HG03520 (cell line): ENCODE measurements at regions not wholly inside any gene's neighbourhood (a gene's known extent, or its start where the extent isn't known, plus 50 kb on each side); places are given as distances from the start of the nearest gene placed in this dataset.

Experiments used
- ATAC-seq: cut with Tn5 transposase; IDR thresholded peaks from one replicate; pipeline ENCODE4 v1.9.1; 2021; ENCODE audit warnings: mild to moderate bottlenecking, moderate library complexity; ENCODE audit not compliant: unreplicated experiment

DNA sequence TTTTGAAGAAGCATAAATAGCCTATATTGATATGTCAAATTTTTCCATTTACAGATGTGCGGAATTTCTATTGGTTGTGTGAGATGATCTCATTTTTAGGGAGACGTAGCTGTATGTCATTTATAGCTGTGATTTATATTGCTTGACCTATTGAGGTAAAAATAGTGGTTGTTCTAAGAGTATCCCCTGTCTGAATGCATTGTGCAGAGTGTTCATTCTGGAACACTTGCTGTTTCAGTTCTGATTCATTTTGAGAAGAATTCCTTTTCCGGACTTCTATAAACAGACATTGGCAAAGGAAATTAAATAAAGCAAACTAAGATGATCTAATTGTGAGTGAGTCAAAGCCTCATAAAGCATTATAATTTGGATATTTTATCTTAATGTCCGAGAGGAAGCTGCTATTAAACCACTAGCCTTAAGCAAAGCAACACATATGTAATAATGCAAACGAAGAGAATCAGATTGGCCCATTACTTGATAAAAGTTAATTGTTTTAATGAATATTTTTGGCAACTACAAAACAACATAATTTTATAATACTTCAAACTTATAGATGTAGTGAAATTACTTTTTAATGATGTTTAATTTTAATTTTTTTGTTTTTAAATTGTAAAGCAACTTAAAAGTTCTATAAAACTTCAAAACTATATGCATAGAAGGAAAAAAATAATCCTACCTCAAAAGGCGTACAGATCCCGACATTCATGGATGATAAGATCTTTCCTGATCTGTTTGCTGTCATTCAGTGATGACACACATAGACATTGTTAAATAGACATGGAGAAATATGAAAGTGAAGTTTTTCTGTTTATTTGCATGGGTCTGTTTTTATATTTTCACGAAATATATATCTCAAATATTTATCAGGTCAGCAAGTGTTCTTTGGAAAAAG is 942.6 kb upstream of the SLC10A2 start:
- no peak for ATAC-seq

DNA sequence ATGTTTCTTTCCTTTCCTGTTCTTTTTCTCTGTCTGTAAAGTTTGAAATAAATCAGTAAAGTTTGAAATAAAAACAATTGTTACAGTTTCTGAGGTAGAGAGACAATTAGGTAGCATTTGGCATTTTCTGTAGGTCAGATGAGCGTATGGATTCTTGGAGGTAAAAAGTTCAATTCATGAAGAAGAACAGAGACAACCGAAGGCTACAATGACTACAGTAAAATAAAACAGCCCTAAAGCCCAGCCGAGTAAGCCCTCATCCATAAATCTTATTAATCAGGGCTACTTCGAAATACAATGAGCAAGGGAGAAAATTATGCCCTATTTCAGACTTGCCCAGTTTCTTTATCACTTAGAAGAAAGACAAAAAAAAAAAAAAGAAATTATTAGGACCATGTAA is 941.9 kb upstream of the SLC10A2 start:
- no peak for ATAC-seq

DNA sequence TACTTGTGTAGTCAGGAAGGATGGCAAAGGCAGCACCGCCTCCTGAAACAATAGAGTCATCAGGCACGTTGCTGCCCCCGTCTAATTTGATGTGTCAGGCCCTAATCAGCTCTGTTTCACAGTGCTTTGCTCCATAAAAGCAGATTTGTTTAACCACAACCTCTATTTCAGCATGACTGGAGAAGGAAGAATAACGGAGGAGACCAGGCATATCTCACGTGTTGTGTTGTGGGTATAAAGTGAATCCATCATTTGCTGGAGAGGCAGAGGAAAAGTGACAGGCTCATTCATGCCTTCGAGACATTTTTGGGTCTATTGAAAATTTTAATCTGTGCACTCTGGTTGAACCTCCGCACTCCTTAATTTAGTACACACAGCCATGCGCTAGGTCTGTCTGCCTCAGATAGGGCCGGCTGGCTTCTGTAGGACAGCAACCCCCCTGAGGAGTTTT is 940.4 kb upstream of the SLC10A2 start:
- no peak for ATAC-seq

DNA sequence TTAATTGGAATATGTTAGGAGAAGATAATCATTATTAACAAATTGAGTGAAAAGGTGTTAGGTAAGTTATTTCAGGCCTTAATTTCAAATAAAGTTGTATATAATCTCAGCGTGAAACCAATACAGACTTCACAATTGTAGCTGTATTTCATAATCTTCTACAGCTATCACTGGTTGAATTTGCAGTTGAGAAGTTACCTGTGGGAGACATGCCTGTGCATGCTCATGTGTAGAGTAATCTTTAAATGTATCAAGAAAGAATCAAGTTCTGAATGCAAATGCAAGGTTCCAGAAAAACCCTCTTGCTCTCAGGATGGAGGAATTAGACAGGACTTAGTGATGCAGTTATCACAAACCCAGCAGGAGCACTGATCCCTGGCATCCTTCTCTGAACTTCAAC is 938.4 kb upstream of the SLC10A2 start:
- no peak for ATAC-seq

DNA sequence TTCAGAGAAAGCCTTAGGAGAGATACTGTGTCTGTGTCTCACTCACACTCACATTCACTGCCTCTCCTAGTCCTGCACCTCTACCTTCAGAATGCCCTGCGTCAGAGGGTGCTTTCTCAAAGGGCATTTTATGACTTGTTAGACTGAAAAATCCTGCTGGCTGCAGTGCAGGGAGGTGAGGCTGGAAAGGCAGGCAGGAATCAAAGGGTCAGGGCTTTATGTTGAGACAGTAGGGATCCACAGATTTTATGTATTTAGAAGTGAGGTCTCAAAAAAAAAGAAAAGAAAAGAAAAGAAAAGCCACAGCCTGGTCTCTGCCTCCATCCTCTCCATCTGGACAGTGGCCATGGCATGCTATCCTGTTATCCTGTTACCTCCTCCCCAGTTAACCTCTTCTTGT is 936.0 kb upstream of the SLC10A2 start:
- ATAC-seq, result no peak

DNA sequence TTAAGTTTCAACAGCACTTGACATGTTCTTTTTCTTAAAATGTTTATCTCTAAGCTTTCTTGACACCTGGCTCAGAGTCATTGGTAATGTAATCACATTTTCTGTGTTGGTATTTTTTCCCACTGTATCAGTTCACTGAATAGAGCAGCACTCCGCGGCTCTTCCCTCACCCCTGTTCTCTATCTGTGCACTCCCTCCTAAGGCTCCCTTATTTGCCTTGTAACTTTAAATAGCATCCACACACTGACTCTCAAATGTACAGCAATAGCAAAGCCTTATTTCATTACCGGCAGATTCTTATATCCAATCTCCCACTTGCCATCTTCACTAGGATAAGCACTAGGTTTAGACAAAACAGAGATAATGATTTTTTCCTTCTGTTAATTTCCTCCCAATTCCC is 935.5 kb upstream of the SLC10A2 start:
- ATAC-seq, result no peak

DNA sequence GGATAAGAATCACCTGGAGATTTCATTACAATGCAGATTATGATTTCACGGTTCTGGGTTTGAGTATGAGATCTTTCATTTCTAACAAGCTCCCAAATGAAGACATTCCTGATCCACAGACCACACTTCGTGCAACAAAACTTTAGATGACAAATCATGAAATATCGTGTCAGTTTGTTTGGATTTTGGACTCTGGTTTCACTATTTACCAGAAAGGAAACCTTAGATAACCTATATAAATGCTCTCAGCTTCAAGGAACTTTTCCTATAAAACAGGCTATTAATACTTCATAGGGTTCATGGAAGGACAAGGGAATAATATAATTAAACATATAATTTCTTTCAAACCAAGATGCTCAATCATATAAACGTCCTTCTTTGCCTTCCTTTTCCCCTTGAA is 930.5 kb upstream of the SLC10A2 start:
- no peak for ATAC-seq

DNA sequence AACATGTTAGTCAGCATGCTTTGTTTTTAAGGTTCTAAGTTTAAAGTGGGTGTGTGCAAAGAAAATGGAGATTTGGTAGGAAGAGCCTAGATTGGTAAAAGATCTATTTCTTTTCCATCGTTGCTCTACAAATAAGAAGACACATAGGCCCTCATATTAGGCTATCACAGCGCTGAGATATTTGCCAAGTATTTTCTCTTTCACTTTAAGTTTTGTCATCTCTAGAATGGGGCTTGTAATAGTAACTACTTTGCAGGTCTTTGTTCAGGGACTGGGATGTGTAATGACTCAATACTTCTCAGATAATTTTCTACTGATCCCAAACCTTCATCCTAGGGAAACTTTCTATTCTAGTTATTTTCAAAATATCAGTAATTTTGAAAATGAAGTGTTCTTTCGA is 917.7 kb upstream of the SLC10A2 start:
- ATAC-seq, result no peak

DNA sequence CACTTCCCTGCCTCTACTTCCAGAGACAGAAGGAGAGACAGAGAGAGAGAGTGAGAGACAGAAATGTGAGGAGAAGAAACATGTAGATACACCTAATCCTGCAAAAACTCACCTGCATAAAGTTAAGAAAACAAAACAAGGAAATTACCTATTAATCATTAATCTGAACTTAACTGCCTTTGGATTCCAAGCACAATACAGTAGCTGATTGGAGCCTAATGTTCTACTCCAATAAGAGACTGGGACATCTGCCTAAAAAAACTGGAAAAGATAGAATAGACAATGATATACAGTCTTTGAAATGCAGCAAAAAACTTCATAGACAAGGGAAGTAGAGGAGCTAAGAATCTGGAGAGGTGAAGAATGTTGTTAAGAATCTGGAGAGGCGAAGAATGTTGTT is 910.2 kb upstream of the SLC10A2 start:
- ATAC-seq, result no peak

DNA sequence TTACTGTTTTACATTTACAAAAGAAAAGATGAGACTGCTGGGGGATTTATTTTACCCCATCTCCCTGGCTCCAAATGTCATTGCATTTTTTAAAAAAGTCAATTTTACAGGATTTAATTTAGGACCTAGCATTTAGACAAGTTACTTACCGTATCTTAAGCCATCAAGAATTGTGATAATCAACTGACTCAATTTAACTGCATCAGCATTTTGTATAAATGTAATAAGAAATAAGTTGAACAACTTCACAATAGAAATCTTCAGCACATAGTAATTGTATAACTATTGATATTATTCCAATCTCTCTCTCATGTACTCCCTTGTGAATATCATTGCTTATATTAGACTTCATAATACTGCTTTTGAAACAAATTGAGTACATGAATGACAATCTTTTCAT is 907.5 kb upstream of the SLC10A2 start:
- ATAC-seq, result no peak

DNA sequence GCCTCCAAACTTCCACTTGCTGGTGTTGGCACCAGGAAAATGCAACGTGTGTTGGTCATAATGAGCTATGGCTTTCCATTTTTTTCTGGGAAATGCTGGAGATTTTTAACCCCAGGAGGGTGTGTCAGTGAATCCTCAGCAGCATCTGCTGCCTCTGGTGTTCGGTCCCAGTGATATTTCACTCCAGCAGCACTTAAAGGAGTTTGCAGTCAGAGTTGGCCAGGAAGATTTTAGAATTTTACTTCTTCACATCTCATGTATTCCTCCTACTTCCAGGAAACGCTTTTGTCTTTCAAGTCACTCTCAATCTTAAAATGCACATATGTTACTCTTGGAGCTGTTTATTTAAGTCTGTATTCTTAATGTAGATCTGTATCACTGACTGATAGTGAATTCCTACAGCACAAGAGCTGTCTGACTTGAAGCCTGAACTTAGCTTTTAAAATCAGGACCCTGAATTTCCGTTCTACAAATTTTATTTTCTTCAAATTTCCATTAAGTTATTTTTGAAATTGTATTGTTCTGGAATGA is 903.4 kb upstream of the SLC10A2 start:
- ATAC-seq, result no peak

DNA sequence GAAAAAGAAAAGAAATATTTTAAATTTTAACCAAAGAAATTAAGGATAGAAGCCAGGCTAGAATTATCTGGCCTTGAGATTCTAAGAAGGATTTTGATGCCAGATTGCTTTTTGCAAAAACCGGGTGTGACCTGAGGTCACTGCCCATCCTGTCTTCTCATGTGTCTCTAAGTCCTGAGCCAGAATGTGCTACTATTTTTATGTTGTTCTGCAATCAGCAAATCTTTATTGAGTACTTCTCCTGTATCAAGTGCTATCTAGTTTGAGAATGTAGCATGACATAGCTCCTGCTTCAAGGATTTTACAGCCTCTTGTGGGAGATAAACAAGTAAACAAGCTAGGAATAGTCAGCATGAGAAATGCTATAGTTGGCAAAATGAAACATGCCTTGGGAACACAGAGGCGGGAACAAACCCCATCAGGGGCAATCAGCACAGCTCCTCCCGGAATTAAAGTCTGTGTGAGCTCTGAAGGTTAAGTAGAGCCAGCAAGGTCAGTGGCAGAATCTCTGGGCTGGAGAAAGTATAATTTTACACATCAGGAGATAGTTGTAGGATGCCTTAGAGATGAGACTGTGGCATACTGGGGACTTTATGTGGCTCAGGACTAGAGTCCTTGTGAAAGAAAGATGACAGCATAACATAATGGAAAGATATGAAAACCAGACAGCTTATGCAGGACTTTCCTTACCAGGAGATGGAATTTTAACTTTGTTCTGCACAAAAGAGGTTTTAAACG is 899.5 kb upstream of the SLC10A2 start:
- no peak for ATAC-seq

DNA sequence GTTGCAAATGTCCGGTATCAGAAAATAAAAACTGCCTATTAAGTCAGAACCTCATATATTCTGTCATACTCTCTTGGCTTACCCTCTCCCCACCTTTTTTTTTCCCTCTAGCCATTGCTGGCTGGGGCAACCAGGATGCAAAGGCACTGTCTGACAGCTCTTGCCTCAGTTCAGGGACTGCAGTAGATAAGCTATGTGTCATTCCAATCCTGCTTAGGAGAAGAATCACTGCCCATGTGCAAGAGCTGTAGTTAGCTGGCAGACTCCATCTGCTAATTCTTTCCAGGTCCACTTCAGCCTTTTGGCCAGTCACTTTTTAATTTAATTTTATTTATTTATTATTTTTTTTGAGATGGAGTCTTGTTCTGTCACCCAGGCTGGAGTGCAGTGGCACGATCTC is 895.6 kb upstream of the SLC10A2 start:
- ATAC-seq, result no peak

DNA sequence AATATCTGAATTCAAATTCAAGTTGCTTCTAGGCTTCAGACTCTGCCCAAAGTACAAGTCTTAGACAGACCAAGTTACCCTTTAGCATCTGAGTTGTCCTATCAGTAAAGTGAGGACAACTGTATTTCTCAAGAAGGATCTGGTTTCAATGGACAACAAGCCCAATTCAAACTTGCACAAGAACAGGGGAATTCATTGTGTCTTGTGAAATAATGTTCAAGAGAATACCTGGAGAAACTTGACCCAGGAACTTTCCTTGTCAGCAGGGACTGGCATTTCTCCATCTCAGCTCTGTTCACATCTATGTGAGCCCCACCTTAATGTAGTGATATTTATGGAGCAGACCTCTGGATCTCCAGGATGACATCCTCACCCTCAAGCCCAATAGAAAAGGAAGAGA is 894.9 kb upstream of the SLC10A2 start:
- no peak for ATAC-seq

DNA sequence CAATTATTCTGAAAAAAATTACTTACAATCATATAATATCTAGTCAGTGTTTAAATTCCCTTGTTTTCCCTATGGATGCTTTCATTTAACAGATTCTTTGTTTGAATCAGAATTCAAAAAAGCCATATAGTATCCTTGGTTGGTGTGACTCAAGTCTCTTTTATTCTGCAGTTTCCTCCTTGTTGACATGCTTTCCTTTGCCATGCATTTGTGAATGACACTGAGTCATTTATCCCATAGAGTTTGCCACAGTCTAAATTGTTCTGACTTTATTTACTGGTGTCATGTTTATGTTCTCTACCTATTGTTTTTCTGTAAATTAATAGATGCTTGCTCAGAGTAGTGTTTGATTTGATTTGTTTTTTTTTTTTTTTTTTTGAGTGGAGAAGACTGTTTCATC is 893.8 kb upstream of the SLC10A2 start:
- ATAC-seq, result no peak

DNA sequence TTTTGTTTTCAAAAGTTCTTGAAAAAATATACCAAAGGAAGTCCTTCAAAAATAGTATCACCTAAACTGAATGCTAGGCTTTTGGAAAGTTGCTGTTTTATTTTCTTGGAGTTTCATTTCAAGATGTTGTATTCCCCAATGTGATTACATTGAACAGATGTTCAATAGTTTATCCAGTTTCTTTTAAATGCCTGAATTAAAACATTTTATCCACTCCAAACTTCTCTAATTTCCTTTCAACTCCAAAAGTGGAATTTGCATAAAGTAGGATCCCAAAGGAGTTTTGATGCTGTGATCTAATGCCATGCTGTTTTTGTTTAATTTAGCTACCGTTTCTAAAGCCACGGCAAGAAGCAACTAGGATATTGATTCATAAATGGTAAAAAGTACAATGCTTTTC is 892.5 kb upstream of the SLC10A2 start:
- ATAC-seq, result no peak

DNA sequence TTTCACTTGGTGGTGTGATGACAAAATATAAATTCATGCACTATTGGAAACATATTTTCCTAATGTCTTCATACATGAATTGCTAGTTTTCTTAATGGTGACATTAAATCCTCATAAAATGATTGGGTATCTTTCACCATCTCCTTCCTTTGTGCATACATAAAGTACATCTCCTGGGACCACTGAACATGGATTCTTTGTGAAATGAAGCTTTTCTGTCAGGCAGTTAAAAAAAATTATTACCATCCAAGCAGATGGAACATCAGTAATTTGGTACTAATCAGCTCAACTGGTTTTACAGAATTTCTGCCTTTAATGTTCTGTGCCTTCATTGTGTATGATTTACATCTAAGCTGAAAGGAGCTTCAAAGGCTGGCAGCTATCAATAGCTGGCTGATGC is 891.7 kb upstream of the SLC10A2 start:
- ATAC-seq, result no peak

DNA sequence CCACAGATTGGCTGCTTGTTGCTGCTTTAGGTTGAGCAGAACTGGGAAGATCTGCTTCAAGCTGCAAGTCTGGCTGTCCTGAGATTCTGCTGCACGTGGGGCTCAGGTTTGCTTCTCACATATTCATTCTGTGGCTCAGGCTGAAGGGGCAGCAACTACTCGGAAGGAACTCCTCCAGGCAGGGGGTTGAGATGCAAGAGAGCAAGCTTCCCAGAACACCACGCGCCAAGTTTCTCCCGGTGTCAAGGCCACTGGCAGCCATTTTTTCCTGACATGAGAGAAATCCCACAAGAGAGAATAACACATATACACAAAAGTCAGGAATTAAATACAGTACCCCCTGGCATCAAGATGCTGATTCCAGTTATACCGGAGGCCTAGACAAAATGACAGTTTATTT is 887.6 kb upstream of the SLC10A2 start:
- ATAC-seq, result no peak

DNA sequence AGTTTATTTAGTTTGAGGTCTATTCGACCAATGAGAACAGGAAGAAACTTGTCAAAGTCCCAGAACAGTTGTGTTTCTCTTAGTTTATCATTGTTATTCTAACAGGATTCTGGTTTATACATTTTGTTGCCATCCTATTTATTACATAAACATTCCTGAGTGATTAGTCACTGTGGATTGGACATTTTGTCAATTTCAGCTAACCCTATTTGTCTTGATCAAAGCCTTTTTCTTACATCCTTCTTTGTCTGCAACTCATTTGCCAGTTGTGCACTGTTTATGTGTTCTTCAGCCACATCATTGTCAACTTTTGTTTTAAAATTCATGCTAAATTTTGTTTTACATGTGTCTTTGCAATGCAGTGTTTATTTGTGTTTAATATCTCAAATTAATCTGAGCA is 886.0 kb upstream of the SLC10A2 start:
- ATAC-seq, result no peak

DNA sequence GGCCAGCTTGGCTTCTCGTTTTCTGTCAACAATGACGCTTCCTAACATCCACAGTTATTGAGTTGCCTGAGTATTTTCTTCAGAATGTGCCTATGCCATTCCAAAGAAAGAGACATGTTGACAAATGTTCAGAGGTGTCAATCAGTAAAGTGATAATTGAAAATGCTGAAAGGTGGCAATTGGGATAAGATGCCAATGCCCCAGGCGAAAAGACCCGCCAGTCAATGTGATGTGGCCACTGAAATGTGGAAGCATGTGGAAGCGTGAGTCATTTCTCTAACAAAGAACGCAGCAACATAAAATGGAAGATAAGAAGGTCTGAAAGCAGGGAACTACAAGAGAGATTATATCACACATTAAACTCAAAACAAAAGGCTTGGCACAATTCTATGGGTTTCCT is 882.2 kb upstream of the SLC10A2 start:
- ATAC-seq, result no peak

DNA sequence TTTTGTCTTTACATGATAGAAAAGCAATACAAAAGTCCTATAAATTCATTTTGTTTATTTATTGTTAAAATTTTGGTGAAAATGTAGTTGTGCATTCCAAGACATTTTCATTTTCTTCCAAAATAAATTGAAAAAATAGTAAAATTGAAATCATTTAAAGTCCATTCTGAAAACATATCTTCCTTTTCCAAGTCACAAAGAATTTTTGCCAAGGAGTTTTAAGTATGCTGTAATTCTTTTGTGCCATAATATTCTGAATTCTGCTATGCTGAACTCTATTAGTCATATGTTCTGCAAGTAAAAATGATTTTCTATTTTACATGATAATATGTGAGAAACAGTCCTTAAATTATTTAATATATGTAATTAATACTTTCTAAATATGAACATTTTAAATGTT is 879.6 kb upstream of the SLC10A2 start:
- no peak for ATAC-seq

DNA sequence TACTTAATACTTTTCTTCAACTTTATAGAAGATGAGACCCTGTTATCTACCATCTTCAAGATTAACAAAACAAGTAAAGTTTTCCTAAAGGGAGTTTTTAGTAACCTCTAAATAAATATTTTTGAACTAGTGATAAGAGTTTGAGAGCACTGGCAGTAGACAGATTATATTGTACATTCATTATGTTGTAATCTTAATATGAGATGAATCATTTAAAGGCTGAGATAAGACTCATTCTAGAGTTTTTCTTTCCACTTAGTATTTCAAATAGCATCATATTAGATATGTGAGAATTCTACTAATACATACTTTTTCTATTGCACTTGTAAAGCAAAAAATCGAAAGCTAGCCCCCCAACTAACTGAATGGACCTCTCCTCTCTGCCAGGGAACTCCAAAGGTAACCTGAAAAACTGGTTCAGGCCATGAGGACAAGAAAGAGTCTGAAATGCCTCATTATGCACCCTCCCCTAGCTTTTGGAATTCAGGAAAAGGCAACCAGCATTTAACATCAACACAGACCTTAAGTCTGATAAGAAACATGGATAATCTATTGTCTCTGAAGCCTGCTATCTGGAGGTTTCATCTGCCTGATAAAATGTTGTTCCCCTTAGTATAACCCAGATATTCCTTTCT is 875.4 kb upstream of the SLC10A2 start:
- ATAC-seq, result no peak
